ENCODE measurements at regions not wholly inside any gene's neighbourhood (a gene's known extent, or its start where the extent isn't known, plus 50 kb on each side); places are given as distances from the start of the nearest gene placed in this dataset.

GRCh38 chr5:8316608-8317280 is 447.8 kb downstream of the MTRR start:
- no peaks in the 10 kb centered on the region for H3K79me2 ChIP-seq (ENCODE audit: control insufficient read depth, insufficient read depth, low read length)
- H3K9ac ChIP-seq (ENCODE audit: control insufficient read depth, insufficient read depth, low read length), result no peak overlapping the region
- FAIRE-seq (no peak), ATAC-seq (no peak), DNase-seq (ENCODE audit: low read depth, low spot score) (no peak)
- intact Hi-C loops (cut with micrococcal nuclease; ENCODE audit: unreplicated experiment) (no loop called here), in situ Hi-C loops (cut with MboI) (no loop called here)
- CTCF ChIA-PET, result no interaction called here
- no peak overlapping the region for H3K27ac ChIP-seq (ENCODE audit: control insufficient read depth, insufficient read depth)
- RAD21 ChIA-PET (ENCODE audit: unreplicated experiment), result no interaction called here
- H3K4me2 ChIP-seq (ENCODE audit: control insufficient read depth, insufficient read depth), result no peak overlapping the region
- no peaks in the 10 kb centered on the region for H3K36me3 ChIP-seq (ENCODE audit: control insufficient read depth in 2 of 2, insufficient read depth in 2 of 2, low read length in 1 of 2)
- WGBS (ENCODE audit: insufficient coverage, insufficient replicate concordance, low lambda C conversion rate, missing lambda C conversion rate), result 0% methylated on average over 6 of the region's 6 CpGs
- no peaks in the 10 kb centered on the region for H4K20me1 ChIP-seq (ENCODE audit: control insufficient read depth, insufficient read depth)
- SMC1A ChIA-PET (ENCODE audit: uncharacterized antibody, unreplicated experiment), result no interaction called here
- no peaks in the 10 kb centered on the region for H3K4me1 ChIP-seq (ENCODE audit: control insufficient read depth, insufficient read depth, low read length)
- H2AFZ ChIP-seq (ENCODE audit: control insufficient read depth, low read depth, low read length), result no peak overlapping the region
- POLR2A ChIA-PET, result no interaction called here
- H3K4me3 ChIP-seq, result no peak overlapping the region
- H3K27me3 ChIP-seq (replicated peaks in 1 of 2; ENCODE audit: control insufficient read depth in 2 of 2, insufficient read depth in 2 of 2, low read length in 1 of 2), result no peaks in the 10 kb centered on the region
- H3K9me3 ChIP-seq (replicated peaks; ENCODE audit: control insufficient read depth, insufficient read depth, low read length), result no peaks in the 10 kb centered on the region
- no TSS peak for BruUV-seq (replicated peaks)
- TF ChIP-seq EZH2 (IDR thresholded peaks at IDR 0.05; ENCODE audit: borderline replicate concordance, control insufficient read depth, low read depth, low read length) (no peak), REST (IDR thresholded peaks at IDR 0.05; ENCODE audit: low read depth, low read length) (peak; percentile 56; the same call in 1 of the 2 replicates)

- Histone ChIP-seq H3K9ac (ENCODE audit: control insufficient read depth, insufficient read depth, low read length) (no peak overlapping the region), H3K4me3 (no peak overlapping the region), H3K9me3 (replicated peaks; ENCODE audit: control insufficient read depth, insufficient read depth, low read length) (no peaks in the 10 kb centered on the region), H3K27me3 (replicated peaks in 1 of 2; ENCODE audit: control insufficient read depth in 2 of 2, insufficient read depth in 2 of 2, low read length in 1 of 2) (no peaks in the 10 kb centered on the region), H2AFZ (ENCODE audit: control insufficient read depth, low read depth, low read length) (no peak overlapping the region), H4K20me1 (ENCODE audit: control insufficient read depth, insufficient read depth) (no peaks in the 10 kb centered on the region), H3K4me1 (ENCODE audit: control insufficient read depth, insufficient read depth, low read length) (no peaks in the 10 kb centered on the region), H3K79me2 (ENCODE audit: control insufficient read depth, insufficient read depth, low read length) (no peaks in the 10 kb centered on the region), H3K27ac (ENCODE audit: control insufficient read depth, insufficient read depth) (no peak overlapping the region), H3K4me2 (ENCODE audit: control insufficient read depth, insufficient read depth) (no peak overlapping the region), H3K36me3 (ENCODE audit: control insufficient read depth in 2 of 2, insufficient read depth in 2 of 2, low read length in 1 of 2) (no peaks in the 10 kb centered on the region)
- DNase-seq (ENCODE audit: low read depth, low spot score), result no peak
- RAD21 ChIA-PET (ENCODE audit: unreplicated experiment), result no interaction called here
- POLR2A ChIA-PET, result no interaction called here
- ATAC-seq, result no peak
- in situ Hi-C loops (cut with MboI), result no loop called here
- BruUV-seq (replicated peaks), result no TSS peak
- SMC1A ChIA-PET (ENCODE audit: uncharacterized antibody, unreplicated experiment), result no interaction called here
- no peak for FAIRE-seq
- intact Hi-C loops (cut with micrococcal nuclease; ENCODE audit: unreplicated experiment), result no loop called here
- 10% methylated on average over 6 of the region's 6 CpGs for WGBS (ENCODE audit: insufficient coverage, insufficient replicate concordance, low lambda C conversion rate, missing lambda C conversion rate)
- CTCF ChIA-PET, result no interaction called here
- TF ChIP-seq SKIL (IDR thresholded peaks at IDR 0.05; ENCODE audit: low read depth, poor library complexity, severe bottlenecking) (no peak), ATF2 (IDR thresholded peaks at IDR 0.05; ENCODE audit: low read length) (no peak), ZNF24 (IDR thresholded peaks at IDR 0.05) (no peak)
These were observed 448.4 kb downstream of the MTRR start for GRCh38 chr5:8317335-8317734.

Data from GM12878 (cell line).